Lower leg skin (tissue), 4 donors: ENCODE measurements at regions not wholly inside any gene's neighbourhood (a gene's known extent, or its start where the extent isn't known, plus 50 kb on each side); places are given as distances from the start of the nearest gene placed in this dataset.

ENCODE experiments used
- DNase-seq, 2 donors: peaks; one replicate each; pipeline ENCODE4 v3.0.0-alpha.2; 2019; ENCODE audit warnings: low spot score in 2 of 2
- H3K4me3 ChIP-seq: fragments of 200-600 bp; sonication (generic); 2 replicates; pipeline ENCODE4 v1.5.1; 2017; ENCODE audit warnings: mild to moderate bottlenecking, low read depth; ENCODE audit not compliant: poor library complexity, severe bottlenecking
- CTCF ChIP-seq, 3 donors: fragments of 450-650 bp; IDR thresholded peaks; one replicate each; pipeline ENCODE4 v1.5.1; 2016; ENCODE audit warnings: antibody characterized with exemption in 3 of 3, mild to moderate bottlenecking in 3 of 3, moderate library complexity in 2 of 3
- POLR2A ChIP-seq, 2 donors: fragments of 450-650 bp; IDR thresholded peaks; one replicate each; pipeline ENCODE4 v1.6.1; 2016 to 2017; ENCODE audit warnings: antibody characterized with exemption in 2 of 2, mild to moderate bottlenecking in 1 of 2, moderate library complexity in 1 of 2
- WGBS, 2 donors: methylation state at CpG; one replicate each; pipeline ENCODE4 v1.1.5; 2018; 5-methylcytosine and 5-hydroxymethylcytosine counted together
- intact Hi-C: fragments of 100-400 bp; cut with DNase I; formaldehyde crosslinking; loops from one replicate; pipeline ENCODE4 v1.15.0; 2023; ENCODE audit warnings: low total_unique reads

- no peak for DNase-seq
- intact Hi-C loops: no loop called here
- 69 to 71% methylated on average over 3 of the region's 3 CpGs for WGBS, 2 donors
- TF ChIP-seq POLR2A (IDR thresholded peaks at IDR 0.05): no peak
- no peak for TF ChIP-seq CTCF (IDR thresholded peaks at IDR 0.05)
- no peak overlapping the region for H3K4me3 ChIP-seq
Observed at GRCh38 chrX:10935501-10935900, 175.6 kb upstream of the HCCS start.

- intact Hi-C loops: no loop called here
- no peak for DNase-seq
- H3K4me3 ChIP-seq: no peak overlapping the region
- no peak for TF ChIP-seq CTCF (IDR thresholded peaks at IDR 0.05)
- no peak for TF ChIP-seq POLR2A (IDR thresholded peaks at IDR 0.05)
Observed at GRCh38 chrX:10936976-10937375, 174.2 kb upstream of the HCCS start.

GRCh38 chrX:10938365-10938923, 172.7 kb upstream of the HCCS start:
- TF ChIP-seq POLR2A (IDR thresholded peaks at IDR 0.05) (no peak), CTCF (IDR thresholded peaks at IDR 0.05) (no peak)
- intact Hi-C loops: no loop called here

GRCh38 chrX:10939424-10939823, 171.7 kb upstream of the HCCS start:
- WGBS, 2 donors: 36 to 56% methylated on average over 2 of the region's 2 CpGs
- intact Hi-C loops: no loop called here

More at GRCh38 chrX:10938365-10938923, 172.7 kb upstream of the HCCS start:
- H3K4me3 ChIP-seq: no peak overlapping the region
- DNase-seq: no peak
- 72 to 78% methylated on average over 6 of the region's 6 CpGs for WGBS, 2 donors

GRCh38 chrX:10944136-10944885, 166.8 kb upstream of the HCCS start:
- DNase-seq: no peak
- 69 to 81% methylated on average over 7 to 8 of the region's 8 CpGs for WGBS, 2 donors
- no peak overlapping the region for H3K4me3 ChIP-seq
- no peak for TF ChIP-seq CTCF (IDR thresholded peaks at IDR 0.05)
- TF ChIP-seq POLR2A (IDR thresholded peaks at IDR 0.05): no peak
- intact Hi-C loops: no loop called here

More at GRCh38 chrX:10939424-10939823, 171.7 kb upstream of the HCCS start:
- TF ChIP-seq CTCF (IDR thresholded peaks at IDR 0.05) (no peak), POLR2A (IDR thresholded peaks at IDR 0.05) (no peak)
- no peak for DNase-seq
- no peak overlapping the region for H3K4me3 ChIP-seq
